Right atrium auricular region (tissue), 2 donors: ENCODE measurements at regions not wholly inside any gene's neighbourhood (a gene's known extent, or its start where the extent isn't known, plus 50 kb on each side); places are given as distances from the start of the nearest gene placed in this dataset.

Experiments used
- DNase-seq: peaks from one replicate; pipeline ENCODE4 v3.0.0-alpha.2; 2019; ENCODE audit warnings: low spot score
- H3K27ac ChIP-seq, 2 donors: fragments of 200-600 bp; sonication (generic); 1 replicate in 1 of 2; 2 replicates in 1 of 2; pipeline ENCODE4 v1.5.1; 2016 to 2019
- H3K27me3 ChIP-seq, 2 donors: fragments of 200-600 bp; sonication (generic); one replicate each; pipeline versions ENCODE4 v1.5.1 to v1.6.0; 2017 to 2019
- H3K36me3 ChIP-seq: fragments of 200-600 bp; sonication (generic); one replicate; pipeline ENCODE4 v1.5.1; 2016
- H3K4me1 ChIP-seq, 2 donors: fragments of 200-600 bp; sonication (generic); one replicate each; pipeline versions ENCODE4 v1.5.1 to v1.6.0; 2017 to 2019
- H3K4me3 ChIP-seq, 2 donors: fragments of 200-600 bp; sonication (generic); 1 replicate in 1 of 2; 2 replicates in 1 of 2; pipeline ENCODE4 v1.5.1; 2017 to 2019; ENCODE audit warnings: mild to moderate bottlenecking in 1 of 2, moderate library complexity in 1 of 2
- H3K9me3 ChIP-seq, 2 donors: fragments of 200-600 bp; sonication (generic); one replicate each; pipeline ENCODE4 v1.5.1; 2019
- CTCF ChIP-seq, 2 donors: fragments of 200-600 bp; sonication (generic); IDR thresholded peaks; one replicate each; pipeline ENCODE4 v1.5.1; 2019; ENCODE audit warnings: antibody characterized with exemption in 2 of 2

GRCh38 chr16:55082591-55082976 lies 151.9 kb downstream of the IRX5 start:
- Histone ChIP-seq H3K27ac (no peak overlapping the region), H3K27me3 (no peaks in the 10 kb centered on the region), H3K9me3 (no peaks in the 10 kb centered on the region), H3K4me3 (peak overlapping the region in 1 of 2 donors; percentile 9), H3K4me1 (no peaks in the 10 kb centered on the region), H3K36me3 (no peaks in the 10 kb centered on the region)
- no peak for DNase-seq
- TF ChIP-seq CTCF (IDR thresholded peaks at IDR 0.05) = no peak

DNA sequence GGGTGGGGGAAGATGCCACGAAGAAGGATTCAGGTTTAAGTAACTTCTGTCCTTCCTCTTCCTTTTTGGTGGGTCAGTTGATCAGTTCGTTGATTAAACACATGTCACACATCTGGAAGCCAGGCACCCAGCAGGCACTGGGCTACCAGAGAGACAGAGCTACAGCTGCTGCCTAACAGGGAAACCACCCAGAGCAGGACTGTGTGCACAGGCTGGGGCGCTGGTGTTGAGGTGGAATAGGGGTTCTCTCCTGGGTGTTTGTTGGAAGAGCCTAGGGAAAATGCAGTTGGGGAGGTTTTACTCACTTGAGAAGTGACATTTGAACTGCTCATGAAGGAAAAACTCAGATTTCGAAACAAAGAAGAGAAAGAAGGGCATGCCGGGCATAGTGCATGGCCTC lies 152.4 kb downstream of the IRX5 start:
- no peaks in the 10 kb centered on the region for H3K4me1 ChIP-seq
- H3K27ac ChIP-seq = no peak overlapping the region
- H3K4me3 ChIP-seq = no peak overlapping the region
- no peak for TF ChIP-seq CTCF (IDR thresholded peaks at IDR 0.05)
- H3K27me3 ChIP-seq = no peaks in the 10 kb centered on the region
- no peak for DNase-seq
- H3K36me3 ChIP-seq = no peaks in the 10 kb centered on the region
- H3K9me3 ChIP-seq = no peaks in the 10 kb centered on the region

DNA sequence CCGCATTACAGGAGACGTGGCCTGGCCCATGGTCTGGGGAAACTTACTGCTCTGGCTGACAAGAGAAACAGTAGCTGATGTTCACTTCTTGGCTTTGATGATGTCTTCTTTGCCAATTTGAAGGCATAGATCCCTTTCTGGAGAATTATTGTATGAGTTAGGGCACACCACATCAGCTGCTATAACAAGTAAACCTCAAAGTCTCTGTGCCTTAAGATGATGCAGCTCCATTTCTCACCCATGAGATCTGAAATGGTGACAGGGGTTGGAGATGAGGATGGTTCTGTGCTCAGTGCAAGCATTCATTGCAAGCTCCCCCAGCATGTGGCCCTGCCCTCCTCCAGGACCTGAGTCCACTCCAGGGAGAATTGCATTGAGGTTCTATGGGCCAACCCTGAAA lies 157.4 kb downstream of the IRX5 start:
- no peak overlapping the region for H3K4me3 ChIP-seq
- H3K9me3 ChIP-seq = no peaks in the 10 kb centered on the region
- TF ChIP-seq CTCF (IDR thresholded peaks at IDR 0.05) = no peak
- DNase-seq = no peak
- no peaks in the 10 kb centered on the region for H3K4me1 ChIP-seq
- H3K36me3 ChIP-seq = no peaks in the 10 kb centered on the region
- H3K27me3 ChIP-seq = no peaks in the 10 kb centered on the region
- H3K27ac ChIP-seq = no peak overlapping the region

- Histone ChIP-seq H3K4me1 (no peaks in the 10 kb centered on the region), H3K9me3 (no peaks in the 10 kb centered on the region), H3K27me3 (no peaks in the 10 kb centered on the region), H3K36me3 (no peaks in the 10 kb centered on the region), H3K4me3 (no peak overlapping the region), H3K27ac (no peak overlapping the region)
- TF ChIP-seq CTCF (IDR thresholded peaks at IDR 0.05) = no peak
- DNase-seq = no peak
These were observed 158.9 kb downstream of the IRX5 start for GRCh38 chr16:55089600-55089999.

- H3K27ac ChIP-seq = no peak overlapping the region
- DNase-seq = no peak
- no peak for TF ChIP-seq CTCF (IDR thresholded peaks at IDR 0.05)
These were observed 160.7 kb downstream of the IRX5 start for GRCh38 chr16:55091213-55091870.

GRCh38 chr16:55091871-55092230 lies 161.2 kb downstream of the IRX5 start:
- no peaks in the 10 kb centered on the region for H3K9me3 ChIP-seq
- H3K4me1 ChIP-seq = no peaks in the 10 kb centered on the region
- no peaks in the 10 kb centered on the region for H3K36me3 ChIP-seq
- TF ChIP-seq CTCF (IDR thresholded peaks at IDR 0.05) = no peak
- H3K4me3 ChIP-seq = no peak overlapping the region
- no peaks in the 10 kb centered on the region for H3K27me3 ChIP-seq
- H3K27ac ChIP-seq = no peak overlapping the region
- no peak for DNase-seq

More at GRCh38 chr16:55091213-55091870, 160.7 kb downstream of the IRX5 start:
- H3K9me3 ChIP-seq = no peaks in the 10 kb centered on the region
- H3K27me3 ChIP-seq = no peaks in the 10 kb centered on the region
- H3K36me3 ChIP-seq = no peaks in the 10 kb centered on the region
- no peaks in the 10 kb centered on the region for H3K4me1 ChIP-seq
- H3K4me3 ChIP-seq = no peak overlapping the region
